Mesenchymal stem cell (in vitro differentiated cells and primary cell): ENCODE measurements at regions not wholly inside any gene's neighbourhood (a gene's known extent, or its start where the extent isn't known, plus 50 kb on each side); places are given as distances from the start of the nearest gene placed in this dataset.

ENCODE experiments used
- DNase-seq: peaks from one replicate; pipeline ENCODE4 v3.0.0-alpha.2; 2013
- H2AFZ ChIP-seq: one replicate; pipeline ENCODE4 v1.6.1; 2013; ENCODE audit warnings: low read depth, mild to moderate bottlenecking, control low read depth, inconsistent platforms, low read length, moderate library complexity
- H2AK5ac ChIP-seq: 2 replicates; pipeline ENCODE4 v1.6.1; 2013; ENCODE audit warnings: low read length, moderate library complexity, mild to moderate bottlenecking, inconsistent platforms; ENCODE audit not compliant: severe bottlenecking
- H2BK120ac ChIP-seq: one replicate; pipeline ENCODE4 v1.6.1; 2013; ENCODE audit warnings: low read depth, mild to moderate bottlenecking, inconsistent platforms, low read length, moderate library complexity
- H2BK12ac ChIP-seq, 2 experiments: one replicate each; pipeline ENCODE4 v1.6.1; 2013; ENCODE audit warnings: inconsistent platforms in 2 of 2, low read length in 2 of 2, mild to moderate bottlenecking in 2 of 2, moderate library complexity in 2 of 2, control low read depth in 1 of 2
- H2BK15ac ChIP-seq: one replicate; pipeline ENCODE4 v1.6.1; 2013; ENCODE audit warnings: mild to moderate bottlenecking, low read depth, inconsistent platforms; ENCODE audit not compliant: poor library complexity, severe bottlenecking
- H2BK5ac ChIP-seq: 2 replicates; pipeline ENCODE4 v1.6.1; 2013; ENCODE audit warnings: low read depth, mild to moderate bottlenecking, low read length, control low read depth, inconsistent platforms; ENCODE audit not compliant: poor library complexity, severe bottlenecking
- H3K14ac ChIP-seq, 2 experiments: one replicate each; pipeline ENCODE4 v1.6.1; 2013; ENCODE audit warnings: inconsistent platforms in 2 of 2, low read length in 2 of 2, control low read depth in 1 of 2, mild to moderate bottlenecking in 1 of 2, moderate library complexity in 1 of 2
- H3K18ac ChIP-seq, 2 experiments: one replicate each; pipeline ENCODE4 v1.6.1; 2013; ENCODE audit warnings: inconsistent platforms in 2 of 2, low read length in 2 of 2, control low read depth in 1 of 2, low read depth in 1 of 2, mild to moderate bottlenecking in 1 of 2
- H3K23ac ChIP-seq, 2 experiments: one replicate each; pipeline ENCODE4 v1.6.1; 2013; ENCODE audit warnings: inconsistent platforms in 2 of 2, low read length in 2 of 2, mild to moderate bottlenecking in 2 of 2, moderate library complexity in 2 of 2, control low read depth in 1 of 2
- H3K27ac ChIP-seq: 2 replicates; pipeline ENCODE4 v1.5.1; 2013; ENCODE audit warnings: mild to moderate bottlenecking, moderate library complexity, low read length, control low read depth, inconsistent platforms; ENCODE audit not compliant: poor library complexity, severe bottlenecking
- H3K27me3 ChIP-seq, 2 experiments: 2 replicates each; pipeline versions ENCODE4 v1.6.1 to v1.7.0; 2013; ENCODE audit warnings: low read length in 2 of 2, mild to moderate bottlenecking in 2 of 2, moderate library complexity in 2 of 2, control low read depth in 1 of 2, inconsistent platforms in 1 of 2; ENCODE audit not compliant: control insufficient read depth in 1 of 2, insufficient read depth in 1 of 2
- H3K36me3 ChIP-seq, 2 experiments: 2 replicates each; pipeline versions ENCODE4 v1.6.1 to v1.7.0; 2013; ENCODE audit warnings: low read length in 2 of 2, control low read depth in 1 of 2, inconsistent platforms in 1 of 2, low read depth in 1 of 2, mild to moderate bottlenecking in 1 of 2; ENCODE audit not compliant: insufficient read depth in 2 of 2, control insufficient read depth in 1 of 2
- H3K4ac ChIP-seq, 2 experiments: one replicate each; pipeline ENCODE4 v1.6.1; 2013; ENCODE audit warnings: inconsistent platforms in 2 of 2, low read length in 2 of 2, mild to moderate bottlenecking in 2 of 2, moderate library complexity in 2 of 2, control low read depth in 1 of 2, low read depth in 1 of 2
- H3K4me1 ChIP-seq: 2 replicates; pipeline ENCODE4 v1.6.1; 2013; ENCODE audit warnings: low read depth, low read length, control low read depth; ENCODE audit not compliant: control insufficient read depth, insufficient read depth
- H3K4me2 ChIP-seq: 2 replicates; pipeline ENCODE4 v1.6.1; 2013; ENCODE audit warnings: low read length, mild to moderate bottlenecking, inconsistent platforms; ENCODE audit not compliant: poor library complexity, severe bottlenecking
- H3K4me3 ChIP-seq, 2 experiments: 2 replicates each; pipeline versions ENCODE4 v1.5.1 to v1.7.0; 2013; ENCODE audit warnings: low read length in 2 of 2, mild to moderate bottlenecking in 2 of 2, control low read depth in 1 of 2, low read depth in 1 of 2; ENCODE audit not compliant: insufficient read depth in 1 of 2
- H3K79me1 ChIP-seq: replicated peaks from 2 replicates; pipeline ENCODE4 v1.6.1; 2013; ENCODE audit warnings: mild to moderate bottlenecking, control low read depth, low read length, inconsistent platforms; ENCODE audit not compliant: poor library complexity, severe bottlenecking
- H3K9ac ChIP-seq: 2 replicates; pipeline ENCODE4 v1.7.0; 2013; ENCODE audit warnings: mild to moderate bottlenecking, low read length, moderate library complexity
- H3K9me3 ChIP-seq: 2 replicates; pipeline ENCODE4 v1.7.0; 2013; ENCODE audit warnings: mild to moderate bottlenecking, low read length; ENCODE audit not compliant: control insufficient read depth
- H4K8ac ChIP-seq: one replicate; pipeline ENCODE4 v1.6.1; 2013; ENCODE audit warnings: inconsistent platforms, mild to moderate bottlenecking, low read length, moderate library complexity
- H4K91ac ChIP-seq: one replicate; pipeline ENCODE4 v1.6.1; 2013; ENCODE audit warnings: mild to moderate bottlenecking, low read length, inconsistent platforms
- WGBS: methylation state at CpG from one replicate; pipeline ENCODE4 v1.1.7; 2013; ENCODE audit warnings: mixed read lengths; 5-methylcytosine and 5-hydroxymethylcytosine counted together

GRCh38 chr16:13392341-13392740, 490.9 kb downstream of the SHISA9 start:
- no peak overlapping the region for H2AFZ ChIP-seq
- H4K91ac ChIP-seq = no peak overlapping the region
- DNase-seq = no peak
- no peak overlapping the region for H4K8ac ChIP-seq
- H3K4me1 ChIP-seq = peaks cover 1% of the 10 kb centered on the region
- no peak overlapping the region for H3K18ac ChIP-seq
- no peak overlapping the region for H3K4me2 ChIP-seq
- H2BK120ac ChIP-seq = no peak overlapping the region
- H3K9ac ChIP-seq = no peak overlapping the region
- no peak overlapping the region for H3K23ac ChIP-seq
- H3K14ac ChIP-seq = no peak overlapping the region
- no peaks in the 10 kb centered on the region for H3K36me3 ChIP-seq
- H3K9me3 ChIP-seq = peaks cover 4% of the 10 kb centered on the region
- WGBS = 72% methylated on average over 4 of the region's 4 CpGs
- H3K27me3 ChIP-seq = no peaks in the 10 kb centered on the region
- no peak overlapping the region for H2BK15ac ChIP-seq
- H3K4me3 ChIP-seq = no peak overlapping the region
- H3K27ac ChIP-seq = no peak overlapping the region
- H2AK5ac ChIP-seq = no peak overlapping the region
- no peak overlapping the region for H3K4ac ChIP-seq
- no peak overlapping the region for H2BK5ac ChIP-seq
- no peaks in the 10 kb centered on the region for H3K79me1 ChIP-seq
- no peak overlapping the region for H2BK12ac ChIP-seq

DNA sequence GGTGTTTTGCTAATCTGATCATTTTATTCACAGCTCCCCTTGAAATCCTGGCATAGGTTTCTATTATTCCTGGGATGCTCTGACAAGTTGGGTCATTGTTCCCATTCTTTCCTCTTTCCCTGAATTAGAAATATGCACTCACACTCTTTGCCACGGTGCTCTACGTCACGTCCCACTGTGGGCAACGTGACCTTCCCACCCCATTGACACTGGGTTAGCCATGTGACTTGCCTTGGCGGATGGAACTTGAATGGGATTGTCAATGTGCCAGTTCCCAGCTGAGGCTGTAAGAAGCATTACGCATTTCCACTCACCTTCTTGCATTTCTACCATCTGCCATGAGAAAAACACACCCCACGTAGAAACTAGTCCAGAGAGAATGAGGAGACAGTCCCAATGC, 492.4 kb downstream of the SHISA9 start:
- H3K4me3 ChIP-seq = no peak overlapping the region
- no peak overlapping the region for H3K4me2 ChIP-seq
- no peaks in the 10 kb centered on the region for H3K36me3 ChIP-seq

DNA sequence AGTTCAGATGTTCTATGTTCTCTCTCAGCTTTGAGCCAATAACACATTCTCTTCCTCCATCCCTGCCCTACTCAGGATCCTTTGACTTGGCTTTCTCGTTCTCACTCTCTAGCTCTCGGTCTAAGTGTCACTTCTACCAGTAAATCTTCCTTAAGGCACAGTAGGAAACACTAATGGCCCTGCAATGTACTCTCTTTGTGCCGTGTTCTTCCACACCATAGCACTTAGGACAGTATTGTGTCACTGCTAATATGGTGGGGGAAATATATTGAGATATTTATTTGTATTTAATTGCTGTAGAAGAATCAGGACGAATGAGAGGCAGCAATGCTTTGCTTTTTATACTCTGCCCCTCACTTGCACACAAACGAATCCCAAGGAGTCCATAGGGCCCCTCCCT, 493.1 kb downstream of the SHISA9 start:
- H4K91ac ChIP-seq = no peak overlapping the region
- H3K36me3 ChIP-seq = no peaks in the 10 kb centered on the region
- H2AFZ ChIP-seq = no peak overlapping the region
- no peaks in the 10 kb centered on the region for H3K79me1 ChIP-seq
- no peak overlapping the region for H3K18ac ChIP-seq
- H3K27ac ChIP-seq = no peak overlapping the region
- H3K9me3 ChIP-seq = peaks cover 4% of the 10 kb centered on the region
- no peak overlapping the region for H3K23ac ChIP-seq
- no peak overlapping the region for H3K4ac ChIP-seq
- H2AK5ac ChIP-seq = no peak overlapping the region
- no peak for DNase-seq
- H3K4me3 ChIP-seq = no peak overlapping the region
- H3K27me3 ChIP-seq = no peaks in the 10 kb centered on the region
- 40% methylated on average over 5 of the region's 5 CpGs for WGBS
- no peak overlapping the region for H3K9ac ChIP-seq
- no peak overlapping the region for H3K14ac ChIP-seq
- H3K4me1 ChIP-seq = peaks cover 1% of the 10 kb centered on the region
- no peak overlapping the region for H3K4me2 ChIP-seq
- no peak overlapping the region for H2BK15ac ChIP-seq
- no peak overlapping the region for H2BK120ac ChIP-seq
- H2BK5ac ChIP-seq = no peak overlapping the region
- H2BK12ac ChIP-seq = no peak overlapping the region
- no peak overlapping the region for H4K8ac ChIP-seq

More for the DNA sequence above, 492.4 kb downstream of the SHISA9 start:
- Histone ChIP-seq H2AK5ac (no peak overlapping the region), H2BK15ac (no peak overlapping the region), H2BK12ac (no peak overlapping the region), H3K27ac (no peak overlapping the region), H3K79me1 (no peaks in the 10 kb centered on the region), H3K4ac (no peak overlapping the region), H4K91ac (no peak overlapping the region), H2BK5ac (no peak overlapping the region), H3K23ac (no peak overlapping the region), H3K18ac (no peak overlapping the region), H3K14ac (no peak overlapping the region), H2AFZ (no peak overlapping the region), H4K8ac (no peak overlapping the region), H2BK120ac (no peak overlapping the region), H3K27me3 (no peaks in the 10 kb centered on the region), H3K9me3 (peaks cover 4% of the 10 kb centered on the region), H3K9ac (no peak overlapping the region), H3K4me1 (peaks cover 1% of the 10 kb centered on the region)
- 59% methylated on average over 7 of the region's 7 CpGs for WGBS
- DNase-seq = no peak

DNA sequence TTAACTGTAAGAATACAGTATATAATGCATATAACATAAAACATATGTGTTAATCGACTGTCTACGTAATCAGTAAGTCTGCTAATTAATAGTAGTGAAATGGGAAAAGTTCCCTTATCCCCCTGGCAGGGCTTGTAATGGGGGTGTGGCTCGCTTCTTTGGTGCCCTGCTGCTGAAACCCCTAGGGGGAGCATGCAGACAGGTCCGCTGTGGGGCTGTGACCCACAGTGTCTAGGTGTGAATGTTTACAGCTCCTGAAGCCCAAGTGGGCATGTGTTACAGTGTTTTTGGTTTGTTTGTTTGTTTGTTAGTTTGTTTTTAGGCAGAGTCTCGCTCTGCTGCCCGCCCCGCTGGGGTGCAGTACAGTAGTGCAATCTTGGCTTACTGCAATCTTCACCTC, 495.7 kb downstream of the SHISA9 start:
- Histone ChIP-seq H3K23ac (no peak overlapping the region), H3K4me1 (no peaks in the 10 kb centered on the region), H3K27me3 (no peaks in the 10 kb centered on the region), H4K8ac (no peak overlapping the region), H3K18ac (no peak overlapping the region), H4K91ac (no peak overlapping the region), H3K4me2 (no peak overlapping the region), H2BK5ac (no peak overlapping the region), H2BK120ac (no peak overlapping the region), H3K9ac (no peak overlapping the region), H3K27ac (no peak overlapping the region), H3K4me3 (no peak overlapping the region), H3K79me1 (no peaks in the 10 kb centered on the region), H2AFZ (no peak overlapping the region), H3K36me3 (no peaks in the 10 kb centered on the region), H2BK12ac (no peak overlapping the region), H3K9me3 (peaks cover 9% of the 10 kb centered on the region), H3K14ac (no peak overlapping the region), H3K4ac (no peak overlapping the region), H2AK5ac (no peak overlapping the region), H2BK15ac (no peak overlapping the region)
- no peak for DNase-seq
- 77% methylated on average over 7 of the region's 7 CpGs for WGBS
